K562 (cell line): ENCODE measurements at regions not wholly inside any gene's neighbourhood (a gene's known extent, or its start where the extent isn't known, plus 50 kb on each side); places are given as distances from the start of the nearest gene placed in this dataset.

Experiments used
- BHLHE40 ChIP-seq: IDR thresholded peaks from 2 replicates; pipeline ENCODE4 v1.6.1; 2011; ENCODE audit warnings: low read length, improper control_type of control experiment
- C11orf30 ChIP-seq: fragments of 450-650 bp; IDR thresholded peaks from 2 replicates; pipeline ENCODE4 v1.6.1; 2016; ENCODE audit warnings: low read depth, mild to moderate bottlenecking
- DIDO1 ChIP-seq: fragments of 450-650 bp; IDR thresholded peaks from 2 replicates; pipeline ENCODE4 v1.6.1; 2016; ENCODE audit warnings: low read depth, missing biosample characterization, missing genetic modification characterization
- EHMT2 ChIP-seq: fragments of 450-650 bp; IDR thresholded peaks from 2 replicates; pipeline ENCODE4 v1.6.1; 2018; ENCODE audit warnings: antibody characterized with exemption
- FOXA1 ChIP-seq: fragments of 450-650 bp; IDR thresholded peaks from 2 replicates; pipeline ENCODE4 v1.6.1; 2016; ENCODE audit warnings: mild to moderate bottlenecking, borderline replicate concordance
- KDM5B ChIP-seq: fragments of 200-600 bp; sonication (generic); IDR thresholded peaks from 2 replicates; pipeline ENCODE4 v1.6.1; 2012; ENCODE audit warnings: low read depth, mild to moderate bottlenecking, moderate library complexity, low read length, control low read depth, inconsistent platforms; ENCODE audit not compliant: insufficient replicate concordance
- MYC ChIP-seq, 2 experiments: fragments of 250-450 bp in 1 of 2; sonication (Bioruptor Pico) in 1 of 2; IDR thresholded peaks; 2 replicates each; pipeline versions ENCODE4 v1.5.1 to v1.6.1; 2012 to 2021; ENCODE audit warnings: low read depth in 2 of 2, borderline replicate concordance in 1 of 2, improper control_type of control experiment in 1 of 2, low read length in 1 of 2, mild to moderate bottlenecking in 1 of 2, moderate library complexity in 1 of 2
- NR2F6 ChIP-seq: fragments of 450-650 bp; formaldehyde crosslinking; IDR thresholded peaks from 2 replicates; pipeline ENCODE4 v1.4.0; 2020; ENCODE audit warnings: mild to moderate bottlenecking
- PCBP1 ChIP-seq: fragments of 200-400 bp; formaldehyde crosslinking; IDR thresholded peaks from 2 replicates; pipeline ENCODE4 v1.6.1; 2018; ENCODE audit warnings: mild to moderate bottlenecking, low read depth, low read length; ENCODE audit not compliant: poor library complexity, severe bottlenecking
- PHF20 ChIP-seq: fragments of 450-650 bp; IDR thresholded peaks from 2 replicates; pipeline ENCODE4 v1.6.1; 2018; ENCODE audit not compliant: partially characterized antibody
- PRPF4 ChIP-seq: fragments of 200-400 bp; formaldehyde crosslinking; IDR thresholded peaks from one replicate; pipeline ENCODE4 v1.6.1; 2017; ENCODE audit warnings: low read length, low read depth, mild to moderate bottlenecking; ENCODE audit not compliant: insufficient read depth, poor library complexity, severe bottlenecking
- RBM25 ChIP-seq: fragments of 200-400 bp; formaldehyde crosslinking; IDR thresholded peaks from 2 replicates; pipeline ENCODE4 v1.6.1; 2018; ENCODE audit warnings: low read length, low read depth, moderate library complexity; ENCODE audit not compliant: severe bottlenecking
- SIN3B ChIP-seq: fragments of 450-650 bp; IDR thresholded peaks from 2 replicates; pipeline ENCODE4 v1.6.1; 2017; ENCODE audit warnings: low read depth, mild to moderate bottlenecking, moderate library complexity
- YY1 ChIP-seq, 3 experiments: IDR thresholded peaks; 2 replicates each; pipeline ENCODE4 v1.6.1; 2011; ENCODE audit warnings: low read length in 2 of 3, mild to moderate bottlenecking in 2 of 3, moderate library complexity in 2 of 3, borderline replicate concordance in 1 of 3, control low read depth in 1 of 3, low read depth in 1 of 3; ENCODE audit not compliant: insufficient read depth in 3 of 3, insufficient replicate concordance in 2 of 3, control insufficient read depth in 1 of 3, insufficient read length in 1 of 3; ENCODE audit errors: extremely low read depth in 1 of 3
- ZNF551 ChIP-seq: fragments of 250-450 bp; sonication (Bioruptor Pico); IDR thresholded peaks from 2 replicates; pipeline ENCODE4 v1.5.0; 2021; ENCODE audit warnings: mild to moderate bottlenecking, moderate library complexity
- ZNF644 ChIP-seq: fragments of 200-800 bp; sonication (Bioruptor generic); IDR thresholded peaks from 2 replicates; pipeline ENCODE4 v1.6.1; 2016; ENCODE audit warnings: low read depth, missing genetic modification characterization, missing compliant biosample characterization
- TF ChIP-seq, protein P1 (sequence below): sonication (generic); formaldehyde crosslinking; IDR thresholded peaks from 2 replicates; pipeline ENCODE4 v1.8.0; 2022; ENCODE audit warnings: missing genetic modification reagents, mild to moderate bottlenecking, borderline replicate concordance
- TF ChIP-seq, protein P2 (sequence below): fragments of 250-450 bp; sonication (Bioruptor Pico); IDR thresholded peaks from 2 replicates; pipeline ENCODE4 v1.6.1; 2021; ENCODE audit warnings: mild to moderate bottlenecking
- TF ChIP-seq, protein P3 (sequence below): fragments of 250-450 bp; sonication (Bioruptor Pico); IDR thresholded peaks from 2 replicates; pipeline ENCODE4 v1.5.0; 2020; ENCODE audit warnings: mild to moderate bottlenecking
- TF ChIP-seq, protein P4 (sequence below): IDR thresholded peaks from 2 replicates; pipeline ENCODE4 v1.6.1; 2014; ENCODE audit warnings: antibody characterized with exemption

DNA sequence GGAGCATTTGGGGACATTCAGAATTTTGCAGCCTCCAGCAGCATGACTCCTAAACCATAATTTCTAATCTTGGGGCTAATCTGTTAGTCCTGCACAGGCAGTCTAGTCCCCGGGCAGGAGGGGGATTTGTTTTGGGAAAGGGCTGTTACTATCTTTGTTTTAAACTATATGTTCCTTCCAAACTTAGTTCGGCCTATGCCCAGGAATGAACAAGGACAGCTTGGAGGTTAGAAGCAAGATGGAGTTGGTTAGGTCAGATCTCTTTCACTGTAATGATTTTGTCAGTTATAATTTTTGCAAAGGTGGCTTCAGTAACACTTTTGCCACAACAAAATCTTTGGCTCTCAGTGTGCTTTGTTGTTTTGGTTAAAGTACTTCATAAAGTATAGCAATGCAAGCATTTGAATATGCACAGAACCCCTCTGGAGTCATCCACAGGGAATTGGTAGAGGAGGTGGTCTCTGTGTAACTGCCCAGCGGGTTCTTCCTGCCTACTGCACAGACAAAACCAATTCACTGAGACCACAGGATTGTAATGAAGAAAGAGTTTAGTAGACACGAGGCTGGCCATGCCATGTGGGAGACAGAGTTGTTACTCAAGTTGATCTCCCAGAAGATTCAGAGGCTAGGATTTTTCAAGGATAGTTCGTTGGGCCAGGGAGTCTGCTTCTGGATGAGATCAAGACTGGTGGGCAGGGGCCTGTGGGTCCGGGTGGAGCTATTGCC is 224.1 kb upstream of the MYLIP start (continued):
- TF ChIP-seq, protein P1, sequence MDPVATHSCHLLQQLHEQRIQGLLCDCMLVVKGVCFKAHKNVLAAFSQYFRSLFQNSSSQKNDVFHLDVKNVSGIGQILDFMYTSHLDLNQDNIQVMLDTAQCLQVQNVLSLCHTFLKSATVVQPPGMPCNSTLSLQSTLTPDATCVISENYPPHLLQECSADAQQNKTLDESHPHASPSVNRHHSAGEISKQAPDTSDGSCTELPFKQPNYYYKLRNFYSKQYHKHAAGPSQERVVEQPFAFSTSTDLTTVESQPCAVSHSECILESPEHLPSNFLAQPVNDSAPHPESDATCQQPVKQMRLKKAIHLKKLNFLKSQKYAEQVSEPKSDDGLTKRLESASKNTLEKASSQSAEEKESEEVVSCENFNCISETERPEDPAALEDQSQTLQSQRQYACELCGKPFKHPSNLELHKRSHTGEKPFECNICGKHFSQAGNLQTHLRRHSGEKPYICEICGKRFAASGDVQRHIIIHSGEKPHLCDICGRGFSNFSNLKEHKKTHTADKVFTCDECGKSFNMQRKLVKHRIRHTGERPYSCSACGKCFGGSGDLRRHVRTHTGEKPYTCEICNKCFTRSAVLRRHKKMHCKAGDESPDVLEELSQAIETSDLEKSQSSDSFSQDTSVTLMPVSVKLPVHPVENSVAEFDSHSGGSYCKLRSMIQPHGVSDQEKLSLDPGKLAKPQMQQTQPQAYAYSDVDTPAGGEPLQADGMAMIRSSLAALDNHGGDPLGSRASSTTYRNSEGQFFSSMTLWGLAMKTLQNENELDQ, result no peak
- TF ChIP-seq DIDO1 (tag) (peak; percentile 84), MYC (IDR thresholded peaks at IDR 0.05; ENCODE audit: low read depth, low read length) (no peak), MYC (CRISPR knock-in tag; IDR thresholded peaks at IDR 0.05; ENCODE audit: borderline replicate concordance, low read depth) (peak; percentile 98), PCBP1 (no peak), BHLHE40 (no peak), C11orf30 (no peak), ZNF644 (tag) (peak; percentile 99), PRPF4 (no peak), YY1 (IDR thresholded peaks at IDR 0.05; ENCODE audit: borderline replicate concordance in 1 of 3, control insufficient read depth in 1 of 3, extremely low read depth in 1 of 3, insufficient read depth in 3 of 3, insufficient read length in 1 of 3, insufficient replicate concordance in 2 of 3, low read depth in 1 of 3, low read length in 2 of 3) (no peak), RBM25 (no peak), NR2F6 (CRISPR knock-in tag) (peak; percentile 94), SIN3B (no peak), EHMT2 (no peak), PHF20 (no peak), KDM5B (no peak), FOXA1 (no peak), ZNF551 (CRISPR knock-in tag) (peak; percentile 89)
- TF ChIP-seq, protein P2, sequence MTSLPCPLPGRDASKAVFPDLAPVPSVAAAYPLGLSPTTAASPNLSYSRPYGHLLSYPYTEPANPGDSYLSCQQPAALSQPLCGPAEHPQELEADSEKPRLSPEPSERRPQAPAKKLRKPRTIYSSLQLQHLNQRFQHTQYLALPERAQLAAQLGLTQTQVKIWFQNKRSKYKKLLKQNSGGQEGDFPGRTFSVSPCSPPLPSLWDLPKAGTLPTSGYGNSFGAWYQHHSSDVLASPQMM (CRISPR knock-in tag), result no peak
- TF ChIP-seq, protein P3, sequence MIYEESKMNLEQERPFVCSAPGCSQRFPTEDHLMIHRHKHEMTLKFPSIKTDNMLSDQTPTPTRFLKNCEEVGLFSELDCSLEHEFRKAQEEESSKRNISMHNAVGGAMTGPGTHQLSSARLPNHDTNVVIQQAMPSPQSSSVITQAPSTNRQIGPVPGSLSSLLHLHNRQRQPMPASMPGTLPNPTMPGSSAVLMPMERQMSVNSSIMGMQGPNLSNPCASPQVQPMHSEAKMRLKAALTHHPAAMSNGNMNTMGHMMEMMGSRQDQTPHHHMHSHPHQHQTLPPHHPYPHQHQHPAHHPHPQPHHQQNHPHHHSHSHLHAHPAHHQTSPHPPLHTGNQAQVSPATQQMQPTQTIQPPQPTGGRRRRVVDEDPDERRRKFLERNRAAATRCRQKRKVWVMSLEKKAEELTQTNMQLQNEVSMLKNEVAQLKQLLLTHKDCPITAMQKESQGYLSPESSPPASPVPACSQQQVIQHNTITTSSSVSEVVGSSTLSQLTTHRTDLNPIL, result peak; percentile 96
- TF ChIP-seq, protein P4, sequence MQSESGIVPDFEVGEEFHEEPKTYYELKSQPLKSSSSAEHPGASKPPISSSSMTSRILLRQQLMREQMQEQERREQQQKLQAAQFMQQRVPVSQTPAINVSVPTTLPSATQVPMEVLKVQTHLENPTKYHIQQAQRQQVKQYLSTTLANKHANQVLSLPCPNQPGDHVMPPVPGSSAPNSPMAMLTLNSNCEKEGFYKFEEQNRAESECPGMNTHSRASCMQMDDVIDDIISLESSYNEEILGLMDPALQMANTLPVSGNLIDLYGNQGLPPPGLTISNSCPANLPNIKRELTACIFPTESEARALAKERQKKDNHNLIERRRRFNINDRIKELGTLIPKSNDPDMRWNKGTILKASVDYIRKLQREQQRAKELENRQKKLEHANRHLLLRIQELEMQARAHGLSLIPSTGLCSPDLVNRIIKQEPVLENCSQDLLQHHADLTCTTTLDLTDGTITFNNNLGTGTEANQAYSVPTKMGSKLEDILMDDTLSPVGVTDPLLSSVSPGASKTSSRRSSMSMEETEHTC, result no peak
